Iris pigment epithelial cell (primary cell): ENCODE measurements at regions not wholly inside any gene's neighbourhood (a gene's known extent, or its start where the extent isn't known, plus 50 kb on each side); places are given as distances from the start of the nearest gene placed in this dataset.
A peak's percentile ranks its signal among the peaks of the same experiment; 100 is the strongest.
"Not testable (repeated sequence)": the region's sequence is repeated elsewhere in the genome, so short reads cannot be mapped to it uniquely, and the experiment has no call there.

Experiments
- DNase-seq: peaks from one replicate; pipeline ENCODE4 v3.0.0-alpha.2; 2011; ENCODE audit warnings: low read depth

GRCh38 chr5:34189246-34189645 lies 146.2 kb upstream of the C1QTNF3 start:
- DNase-seq, result not testable (repeated sequence)

DNA sequence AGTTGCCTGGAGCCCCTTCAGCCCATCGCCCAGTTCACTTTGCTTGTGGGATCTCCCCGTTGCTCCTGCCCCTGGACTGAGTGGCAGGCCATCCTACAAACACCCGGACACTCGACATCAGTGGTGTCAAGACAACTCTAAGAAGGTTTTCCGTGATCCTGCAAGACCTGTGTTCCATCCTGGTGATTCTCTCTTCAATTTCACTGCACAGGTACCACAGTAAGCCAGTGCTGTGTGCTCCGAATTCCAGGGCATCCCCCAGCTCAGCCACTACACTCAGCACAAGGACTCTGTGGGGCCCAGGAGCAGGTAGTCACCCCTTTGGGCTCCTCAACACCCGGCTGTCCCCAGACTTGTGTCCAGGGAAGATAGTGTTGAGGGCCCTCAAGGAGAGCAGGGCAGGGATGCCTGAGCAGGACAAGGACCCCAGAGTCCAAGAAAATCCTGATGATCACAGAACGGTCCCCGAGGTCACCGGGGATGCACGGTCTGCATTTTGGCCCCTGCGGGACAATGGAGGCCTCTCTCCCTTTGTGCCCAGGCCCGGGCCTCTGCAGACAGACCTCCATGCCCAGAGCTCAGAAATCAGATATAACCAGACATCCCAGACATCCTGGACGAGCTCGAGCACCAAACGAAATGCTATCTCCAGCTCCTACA lies 146.9 kb upstream of the C1QTNF3 start:
- DNase-seq, result peak; percentile 7

- not testable (repeated sequence) for DNase-seq
These were observed 147.5 kb upstream of the C1QTNF3 start for GRCh38 chr5:34190466-34190865.

- not testable (repeated sequence) for DNase-seq
These were observed 148.3 kb upstream of the C1QTNF3 start for GRCh38 chr5:34191279-34191744.

DNA sequence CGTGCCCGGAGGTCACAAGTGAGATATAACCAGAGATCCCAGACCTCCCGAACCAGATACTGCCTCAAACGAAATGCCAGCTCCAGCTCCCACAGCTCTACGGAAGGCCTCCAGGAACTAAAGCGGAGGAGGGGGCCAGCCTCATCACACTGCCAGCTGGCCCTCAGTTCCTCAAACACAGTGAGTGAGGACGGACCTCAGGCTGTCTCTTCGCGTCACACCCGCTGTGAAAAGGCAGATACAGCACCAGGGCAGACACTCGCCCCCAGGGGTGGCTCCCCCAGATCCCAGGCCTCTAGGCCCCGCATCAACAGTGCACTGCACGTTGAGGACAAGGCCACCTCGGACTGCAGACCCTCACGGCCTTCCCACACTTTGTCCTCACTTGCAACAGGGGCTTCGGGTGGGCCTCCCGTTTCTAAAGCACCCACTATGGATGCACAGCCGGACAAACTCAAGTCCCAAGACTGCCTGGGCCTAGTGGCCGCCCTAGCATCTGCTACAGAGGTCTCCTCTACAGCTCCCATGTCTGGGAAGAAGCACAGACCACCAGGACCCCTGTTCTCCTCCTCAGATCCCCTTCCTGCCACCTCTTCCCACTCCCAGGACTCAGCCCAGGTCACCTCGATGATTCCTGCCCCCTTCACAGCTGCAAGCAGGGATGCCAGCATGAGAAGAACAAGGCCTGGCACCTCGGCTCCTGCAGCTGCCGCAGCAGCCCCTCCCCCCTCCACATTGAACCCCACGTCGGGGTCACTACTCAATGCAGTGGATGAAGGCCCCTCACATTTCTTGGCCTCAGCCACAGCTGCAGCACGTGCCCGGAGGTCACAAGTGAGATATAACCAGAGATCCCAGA lies 149.3 kb upstream of the C1QTNF3 start:
- DNase-seq, result peak; percentile 11

DNA sequence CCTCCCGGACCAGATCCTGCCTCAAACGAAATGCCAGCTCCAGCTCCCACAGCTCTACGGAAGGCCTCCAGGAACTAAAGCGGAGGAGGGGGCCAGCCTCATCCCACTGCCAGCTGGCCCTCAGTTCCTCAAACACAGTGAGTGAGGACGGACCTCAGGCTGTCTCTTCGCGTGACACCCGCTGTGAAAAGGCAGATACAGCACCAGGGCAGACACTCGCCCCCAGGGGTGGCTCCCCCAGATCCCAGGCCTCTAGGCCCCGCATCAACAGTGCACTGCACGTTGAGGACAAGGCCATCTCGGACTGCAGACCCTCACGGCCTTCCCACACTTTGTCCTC lies 149.9 kb upstream of the C1QTNF3 start:
- not testable (repeated sequence) for DNase-seq

DNA sequence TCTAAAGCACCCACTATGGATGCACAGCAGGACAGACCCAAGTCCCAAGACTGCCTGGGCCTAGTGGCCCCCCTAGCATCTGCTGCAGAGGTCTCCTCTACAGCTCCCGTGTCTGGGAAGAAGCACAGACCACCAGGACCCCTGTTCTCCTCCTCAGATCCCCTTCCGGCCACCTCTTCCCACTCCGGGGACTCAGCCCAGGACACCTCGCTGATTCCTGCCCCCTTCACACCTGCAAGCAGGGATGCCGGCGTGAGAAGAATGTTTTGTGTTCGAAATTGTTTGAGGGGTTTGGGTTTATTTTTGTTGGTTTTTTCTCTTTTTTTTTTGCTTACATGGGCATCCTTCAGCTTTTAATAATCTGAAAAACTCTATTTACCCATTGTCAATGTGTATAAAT lies 150.3 kb upstream of the C1QTNF3 start:
- DNase-seq, result not testable (repeated sequence)

- peak; percentile 11 for DNase-seq
These were observed 150.8 kb upstream of the C1QTNF3 start for GRCh38 chr5:34193804-34194203.

GRCh38 chr5:34196091-34196490 lies 153.1 kb upstream of the C1QTNF3 start:
- DNase-seq, result not testable (repeated sequence)

- DNase-seq, result not testable (repeated sequence)
These were observed 162.3 kb upstream of the C1QTNF3 start for GRCh38 chr5:34205347-34205746.

- peak; percentile 82 for DNase-seq
These were observed 174.4 kb upstream of the C1QTNF3 start for GRCh38 chr5:34217386-34217785.

DNA sequence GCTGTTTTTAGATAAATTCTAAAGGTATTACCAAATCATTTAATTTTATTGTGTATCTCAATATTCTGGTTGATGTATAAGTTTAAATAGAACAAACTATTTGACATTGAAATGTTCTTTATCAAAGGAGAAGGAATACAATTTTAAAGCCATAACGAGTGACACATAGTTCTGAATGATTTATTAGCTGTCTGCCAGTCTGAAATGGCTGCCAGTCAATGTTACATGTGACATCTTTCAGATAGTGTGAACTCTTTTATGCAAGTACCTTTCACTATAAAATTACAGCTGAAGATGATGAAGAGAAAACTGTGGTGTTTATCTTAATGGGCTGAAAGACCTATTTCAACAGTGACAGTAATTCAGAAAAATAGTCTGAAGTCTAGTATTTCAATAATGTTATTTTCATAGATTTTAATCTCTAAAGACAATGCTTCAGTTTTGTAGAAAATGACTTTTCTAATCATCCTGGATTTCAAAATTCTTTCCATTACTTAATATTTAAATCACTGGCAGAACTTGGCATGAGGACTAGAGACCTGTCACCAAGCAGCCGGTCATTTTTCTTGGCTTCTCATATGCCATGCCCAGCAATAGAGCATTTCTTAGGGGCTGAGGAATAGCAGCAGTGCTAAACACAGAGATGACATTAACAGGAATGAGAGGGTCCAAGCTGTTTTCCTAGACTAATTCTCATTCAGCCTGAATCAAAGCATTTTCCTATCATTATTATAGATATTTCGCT lies 178.5 kb upstream of the C1QTNF3 start:
- DNase-seq, result not testable (repeated sequence)

DNA sequence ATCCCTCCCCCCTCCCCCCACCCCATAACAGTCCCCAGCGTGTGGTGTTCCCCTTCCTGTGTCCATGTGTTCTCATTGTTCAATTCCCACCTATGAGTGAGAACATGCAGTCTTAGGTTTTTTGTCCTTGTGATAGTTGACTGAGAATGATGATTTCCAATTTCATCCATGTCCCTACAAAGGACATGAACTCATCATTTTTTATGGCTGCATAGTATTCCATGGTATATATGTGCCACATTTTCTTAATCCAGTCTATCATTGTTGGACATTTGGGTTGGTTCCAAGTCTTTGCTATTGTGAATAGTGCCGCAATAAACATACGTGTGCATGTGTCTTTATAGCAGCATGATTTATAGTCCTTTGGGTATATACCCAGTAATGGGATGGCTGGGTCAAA lies 180.1 kb upstream of the C1QTNF3 start:
- not testable (repeated sequence) for DNase-seq

- not testable (repeated sequence) for DNase-seq
These were observed 187.4 kb upstream of the C1QTNF3 start for GRCh38 chr5:34230402-34230801.

DNA sequence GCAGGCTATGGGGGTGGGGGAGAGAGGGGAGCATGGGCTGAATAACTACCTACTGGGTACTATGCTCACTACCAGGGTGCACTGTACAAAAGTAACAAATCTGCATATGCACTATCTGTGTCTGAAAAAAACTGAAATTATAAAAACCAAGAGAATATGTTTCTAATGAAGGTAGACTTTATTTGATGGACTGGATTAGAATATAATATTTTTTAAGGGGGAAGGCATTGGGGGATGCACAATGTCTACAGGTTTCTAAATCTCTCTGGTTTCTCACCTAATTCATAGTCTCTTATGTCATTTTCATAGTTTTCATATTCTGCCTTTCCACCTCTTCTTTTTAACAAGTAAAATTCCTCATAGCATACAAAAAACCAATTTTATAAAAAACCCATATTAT lies 200.8 kb upstream of the C1QTNF3 start:
- not testable (repeated sequence) for DNase-seq

- DNase-seq, result peak; percentile 36
These were observed 201.4 kb upstream of the C1QTNF3 start for GRCh38 chr5:34244281-34245031.

- DNase-seq, result not testable (repeated sequence)
These were observed 202.0 kb upstream of the C1QTNF3 start for GRCh38 chr5:34245032-34245394.

DNA sequence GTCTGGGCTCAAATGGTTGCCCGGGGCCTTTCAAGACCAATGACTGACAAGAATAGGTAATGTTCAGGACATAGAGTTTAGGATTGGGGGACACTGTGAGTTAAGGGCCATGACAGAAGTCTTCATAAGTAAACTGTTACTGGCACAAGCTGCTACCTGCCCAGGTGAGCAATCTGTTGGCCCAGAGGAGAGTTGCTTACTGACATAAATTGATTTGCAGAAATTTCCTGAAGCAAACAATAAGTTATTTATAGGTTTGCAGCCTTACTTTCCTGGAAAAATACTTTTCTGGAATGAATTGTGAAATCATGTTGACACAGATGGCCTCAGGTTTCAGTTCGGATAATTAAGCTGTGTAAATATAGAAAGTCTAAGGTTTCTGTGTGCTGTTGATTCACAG lies 202.8 kb upstream of the C1QTNF3 start:
- DNase-seq, result peak; percentile 42

DNA sequence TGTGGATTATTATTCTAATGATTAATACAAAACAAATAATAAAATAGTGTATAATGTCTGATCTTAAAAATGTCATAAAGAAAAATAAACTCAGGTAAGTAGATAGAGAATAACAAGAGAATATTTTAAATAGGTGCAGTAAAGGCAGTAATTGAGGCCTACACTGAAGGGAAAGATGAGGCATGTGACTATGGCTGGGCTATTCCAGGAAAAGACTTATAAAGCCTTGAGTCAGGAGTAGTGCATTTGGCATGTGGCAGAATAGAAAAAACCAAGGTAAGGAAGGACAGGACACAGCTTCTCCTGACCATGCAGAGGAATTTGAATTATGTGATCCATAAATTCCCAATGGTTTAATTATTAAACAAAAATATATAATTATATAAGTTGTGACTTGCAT lies 215.6 kb upstream of the C1QTNF3 start:
- DNase-seq, result not testable (repeated sequence)

DNA sequence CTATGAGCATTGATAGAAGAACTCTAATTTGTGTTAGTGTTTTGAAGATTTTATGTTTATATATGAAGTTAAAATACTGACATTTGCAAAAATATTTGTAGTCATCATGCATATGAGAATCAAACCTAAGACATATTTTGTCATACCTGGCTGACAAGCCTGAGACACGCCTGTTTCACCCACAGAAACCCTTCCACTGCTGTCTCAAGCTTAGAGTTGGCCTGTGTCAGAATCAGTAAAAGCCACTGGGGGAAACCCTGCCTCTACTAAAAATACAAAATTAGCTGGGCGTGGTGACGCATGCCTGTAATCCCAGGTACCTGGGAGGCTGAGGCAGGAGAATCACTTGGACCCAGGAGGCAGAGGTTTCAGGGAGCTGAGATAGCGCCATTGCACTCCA lies 218.0 kb upstream of the C1QTNF3 start:
- DNase-seq, result not testable (repeated sequence)

- DNase-seq, result not testable (repeated sequence)
These were observed 223.1 kb upstream of the C1QTNF3 start for GRCh38 chr5:34266151-34266550.

GRCh38 chr5:34296759-34297158 lies 253.7 kb upstream of the C1QTNF3 start:
- DNase-seq, result not testable (repeated sequence)
